ENCODE measurements at regions not wholly inside any gene's neighbourhood (a gene's known extent, or its start where the extent isn't known, plus 50 kb on each side); places are given as distances from the start of the nearest gene placed in this dataset.

- in situ Hi-C loops (cut with MboI; ENCODE audit: low sequenced_read_pairs in 4 of 4) = no loop called here
- Histone ChIP-seq H3K4me1 (no peaks in the 10 kb centered on the region), H3K4me3 (no peak overlapping the region), H3K27ac (peak overlapping the region in 1 of 4 donors; percentile 61), H3K9me3 (no peaks in the 10 kb centered on the region), H3K27me3 (peaks cover 3 to 13% (median 4%) of the 10 kb centered on the region in 3 donors), H3K36me3 (no peaks in the 10 kb centered on the region)
- no peak for DNase-seq
- intact Hi-C loops (cut with DNase I; ENCODE audit: low total_unique reads) = no loop called here
- no peak for TF ChIP-seq CTCF (IDR thresholded peaks at IDR 0.05 in 4 of 5, conservative IDR thresholded peaks at IDR 0.05 in 1 of 5)
- no peak for TF ChIP-seq POLR2A (IDR thresholded peaks at IDR 0.05)
- no peak for ATAC-seq
Measured at GRCh38 chr15:68485721-68486360, 53.9 kb upstream of the ITGA11 start.

- peaks cover 3 to 13% (median 8%) of the 10 kb centered on the region in 3 donors for H3K27me3 ChIP-seq
- intact Hi-C loops (cut with DNase I; ENCODE audit: low total_unique reads) = no loop called here
- H3K36me3 ChIP-seq = no peaks in the 10 kb centered on the region
- no peak overlapping the region for H3K4me3 ChIP-seq
- DNase-seq (peak in 1 of 2 donors; percentile 27), ATAC-seq (peak; percentile 39 to 55)
- H3K9me3 ChIP-seq = no peaks in the 10 kb centered on the region
- in situ Hi-C loops (cut with MboI; ENCODE audit: low sequenced_read_pairs in 4 of 4) = no loop called here
- no peaks in the 10 kb centered on the region for H3K4me1 ChIP-seq
- peak overlapping the region in 2 of 4 donors; percentile 7 to 29 for H3K27ac ChIP-seq
- TF ChIP-seq CTCF (IDR thresholded peaks at IDR 0.05 in 4 of 5, conservative IDR thresholded peaks at IDR 0.05 in 1 of 5) = no peak
- no peak for TF ChIP-seq POLR2A (IDR thresholded peaks at IDR 0.05)
Measured at GRCh38 chr15:68487087-68487843, 55.3 kb upstream of the ITGA11 start.

GRCh38 chr15:68488290-68488689 is 56.3 kb upstream of the ITGA11 start:
- intact Hi-C loops (cut with DNase I; ENCODE audit: low total_unique reads) (no loop called here), in situ Hi-C loops (cut with MboI; ENCODE audit: low sequenced_read_pairs in 4 of 4) (no loop called here)
- no peaks in the 10 kb centered on the region for H3K36me3 ChIP-seq
- no peaks in the 10 kb centered on the region for H3K4me1 ChIP-seq
- DNase-seq (no peak), ATAC-seq (no peak)
- no peak for TF ChIP-seq POLR2A (IDR thresholded peaks at IDR 0.05)
- no peak for TF ChIP-seq CTCF (IDR thresholded peaks at IDR 0.05 in 4 of 5, conservative IDR thresholded peaks at IDR 0.05 in 1 of 5)
- H3K4me3 ChIP-seq = no peak overlapping the region
- peaks cover 3 to 14% (median 13%) of the 10 kb centered on the region in 3 donors for H3K27me3 ChIP-seq
- no peaks in the 10 kb centered on the region for H3K9me3 ChIP-seq
- H3K27ac ChIP-seq = no peak overlapping the region

- peaks cover 3 to 14% (median 13%) of the 10 kb centered on the region in 3 donors for H3K27me3 ChIP-seq
- ATAC-seq (no peak), DNase-seq (no peak)
- H3K4me3 ChIP-seq = no peak overlapping the region
- H3K27ac ChIP-seq = no peak overlapping the region
- no peaks in the 10 kb centered on the region for H3K36me3 ChIP-seq
- no peaks in the 10 kb centered on the region for H3K9me3 ChIP-seq
- in situ Hi-C loops (cut with MboI; ENCODE audit: low sequenced_read_pairs in 4 of 4) = no loop called here
- TF ChIP-seq POLR2A (IDR thresholded peaks at IDR 0.05) (no peak), CTCF (IDR thresholded peaks at IDR 0.05 in 4 of 5, conservative IDR thresholded peaks at IDR 0.05 in 1 of 5) (no peak)
- intact Hi-C loops (cut with DNase I; ENCODE audit: low total_unique reads) = no loop called here
- H3K4me1 ChIP-seq = no peaks in the 10 kb centered on the region
Measured at GRCh38 chr15:68488966-68489365, 57.0 kb upstream of the ITGA11 start.
